ENCODE measurements at regions not wholly inside any gene's neighbourhood (a gene's known extent, or its start where the extent isn't known, plus 50 kb on each side); places are given as distances from the start of the nearest gene placed in this dataset.

- H3K9me3 Mint-ChIP-seq, result no peaks in the 10 kb centered on the region
- no peaks in the 10 kb centered on the region for H3K36me3 Mint-ChIP-seq
- no peak overlapping the region for H3K27ac Mint-ChIP-seq
- ATAC-seq (no peak), DNase-seq (ENCODE audit: low spot score in 2 of 2) (no peak)
- H3K4me1 Mint-ChIP-seq, result no peaks in the 10 kb centered on the region
- H3K4me3 Mint-ChIP-seq, result no peak overlapping the region
Measured at GRCh38 chr1:239322369-239322768, 64.0 kb upstream of the CHRM3 start.

GRCh38 chr1:239321877-239322276 is 64.5 kb upstream of the CHRM3 start:
- Mint-ChIP-seq H3K9me3 (no peaks in the 10 kb centered on the region), H3K36me3 (no peaks in the 10 kb centered on the region), H3K4me3 (no peak overlapping the region), H3K4me1 (no peaks in the 10 kb centered on the region), H3K27ac (no peak overlapping the region)
- no peak for ATAC-seq
- no peak for DNase-seq (ENCODE audit: low spot score in 2 of 2)

DNA sequence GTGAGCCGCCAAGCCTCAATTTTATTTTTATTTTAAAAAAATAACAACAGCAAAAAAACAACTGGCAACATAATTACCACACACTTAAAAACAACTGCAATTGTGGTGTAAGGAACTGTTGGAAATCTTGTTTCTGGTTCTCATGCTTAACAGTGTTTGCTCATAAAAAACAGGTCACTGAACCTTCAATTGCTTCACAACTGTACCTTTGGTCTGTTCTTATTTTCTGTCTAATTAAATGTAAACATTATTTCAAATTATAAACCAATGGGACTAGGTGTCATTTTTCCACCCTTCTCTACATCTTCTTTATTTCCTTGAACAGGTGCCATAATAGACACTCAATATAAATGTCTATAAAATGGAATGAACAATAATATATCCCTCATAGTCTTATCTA is 68.4 kb upstream of the CHRM3 start:
- H3K27ac Mint-ChIP-seq, result no peak overlapping the region
- H3K9me3 Mint-ChIP-seq, result no peaks in the 10 kb centered on the region
- H3K36me3 Mint-ChIP-seq, result no peaks in the 10 kb centered on the region
- H3K4me3 Mint-ChIP-seq, result no peak overlapping the region
- no peaks in the 10 kb centered on the region for H3K4me1 Mint-ChIP-seq
- ATAC-seq (no peak), DNase-seq (ENCODE audit: low spot score in 2 of 2) (no peak)

GRCh38 chr1:239315631-239316217 is 70.6 kb upstream of the CHRM3 start:
- no peaks in the 10 kb centered on the region for H3K36me3 Mint-ChIP-seq
- no peak overlapping the region for H3K4me3 Mint-ChIP-seq
- DNase-seq (ENCODE audit: low spot score in 2 of 2) (no peak), ATAC-seq (no peak)
- H3K9me3 Mint-ChIP-seq, result no peaks in the 10 kb centered on the region
- no peaks in the 10 kb centered on the region for H3K4me1 Mint-ChIP-seq
- no peak overlapping the region for H3K27ac Mint-ChIP-seq

- Mint-ChIP-seq H3K4me3 (no peak overlapping the region), H3K27ac (no peak overlapping the region), H3K36me3 (no peaks in the 10 kb centered on the region), H3K4me1 (no peaks in the 10 kb centered on the region), H3K9me3 (no peaks in the 10 kb centered on the region)
- ATAC-seq (no peak), DNase-seq (ENCODE audit: low spot score in 2 of 2) (no peak)
Measured at GRCh38 chr1:239311331-239311730, 75.0 kb upstream of the CHRM3 start.

GRCh38 chr1:239308701-239309333 is 77.6 kb upstream of the CHRM3 start:
- no peak for DNase-seq (ENCODE audit: low spot score in 2 of 2)
- no peaks in the 10 kb centered on the region for H3K4me1 Mint-ChIP-seq
- H3K36me3 Mint-ChIP-seq, result no peaks in the 10 kb centered on the region
- H3K4me3 Mint-ChIP-seq, result no peak overlapping the region
- H3K27ac Mint-ChIP-seq, result no peak overlapping the region
- peak; percentile 45 for ATAC-seq
- no peaks in the 10 kb centered on the region for H3K9me3 Mint-ChIP-seq

DNA sequence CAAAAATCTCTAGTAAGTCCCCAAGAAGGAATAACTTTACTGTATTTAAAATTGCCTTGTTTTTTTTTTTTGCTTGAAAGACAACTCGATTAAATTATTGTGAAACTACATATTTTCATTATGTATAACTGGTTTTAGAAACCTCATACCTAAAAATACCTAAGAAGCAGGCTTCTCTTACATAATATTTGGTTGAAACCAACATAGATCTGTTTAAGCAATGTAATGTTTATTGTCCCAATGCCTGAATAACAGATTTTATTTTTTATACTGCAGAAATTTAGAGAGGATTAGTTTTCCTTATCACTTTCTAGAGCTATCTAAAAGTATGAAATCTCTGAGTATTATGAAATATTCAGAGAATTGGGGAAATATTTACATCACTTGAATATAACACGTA is 78.5 kb upstream of the CHRM3 start:
- H3K27ac Mint-ChIP-seq, result no peak overlapping the region

GRCh38 chr1:239306426-239306825 is 79.9 kb upstream of the CHRM3 start:
- no peak for DNase-seq (ENCODE audit: low spot score in 2 of 2)
- no peak overlapping the region for H3K4me3 Mint-ChIP-seq
- H3K27ac Mint-ChIP-seq, result no peak overlapping the region
- ATAC-seq, result no peak
- no peaks in the 10 kb centered on the region for H3K36me3 Mint-ChIP-seq
- no peaks in the 10 kb centered on the region for H3K9me3 Mint-ChIP-seq
- no peaks in the 10 kb centered on the region for H3K4me1 Mint-ChIP-seq

More for the DNA sequence above, 78.5 kb upstream of the CHRM3 start:
- Mint-ChIP-seq H3K4me3 (no peak overlapping the region), H3K9me3 (no peaks in the 10 kb centered on the region), H3K4me1 (no peaks in the 10 kb centered on the region), H3K36me3 (no peaks in the 10 kb centered on the region)
- no peak for ATAC-seq
- DNase-seq (ENCODE audit: low spot score in 2 of 2), result no peak

- Mint-ChIP-seq H3K4me1 (no peaks in the 10 kb centered on the region), H3K27ac (no peak overlapping the region), H3K9me3 (peaks cover 5% of the 10 kb centered on the region), H3K36me3 (no peaks in the 10 kb centered on the region), H3K4me3 (no peak overlapping the region)
- ATAC-seq, result no peak
- DNase-seq (ENCODE audit: low spot score in 2 of 2), result no peak
Measured at GRCh38 chr1:239303289-239303688, 83.1 kb upstream of the CHRM3 start.

GRCh38 chr1:239302696-239303095 is 83.7 kb upstream of the CHRM3 start:
- Mint-ChIP-seq H3K4me1 (no peaks in the 10 kb centered on the region), H3K36me3 (no peaks in the 10 kb centered on the region), H3K27ac (no peak overlapping the region), H3K9me3 (peaks cover 5% of the 10 kb centered on the region), H3K4me3 (no peak overlapping the region)
- ATAC-seq, result no peak
- no peak for DNase-seq (ENCODE audit: low spot score in 2 of 2)

GRCh38 chr1:239301251-239301650 is 85.1 kb upstream of the CHRM3 start:
- Mint-ChIP-seq H3K4me3 (no peak overlapping the region), H3K27ac (no peak overlapping the region), H3K4me1 (no peaks in the 10 kb centered on the region), H3K9me3 (peaks cover 7% of the 10 kb centered on the region), H3K36me3 (no peaks in the 10 kb centered on the region)
- ATAC-seq (no peak), DNase-seq (ENCODE audit: low spot score in 2 of 2) (no peak)

GRCh38 chr1:239297910-239298309 is 88.5 kb upstream of the CHRM3 start:
- peaks cover 13% of the 10 kb centered on the region for H3K9me3 Mint-ChIP-seq
- no peak overlapping the region for H3K4me3 Mint-ChIP-seq
- no peaks in the 10 kb centered on the region for H3K36me3 Mint-ChIP-seq
- DNase-seq (ENCODE audit: low spot score in 2 of 2) (no peak), ATAC-seq (no peak)
- no peaks in the 10 kb centered on the region for H3K4me1 Mint-ChIP-seq
- no peak overlapping the region for H3K27ac Mint-ChIP-seq

- H3K4me1 Mint-ChIP-seq, result no peaks in the 10 kb centered on the region
- DNase-seq (ENCODE audit: low spot score in 2 of 2), result no peak
- no peak for ATAC-seq
- H3K36me3 Mint-ChIP-seq, result no peaks in the 10 kb centered on the region
- H3K9me3 Mint-ChIP-seq, result peaks cover 9% of the 10 kb centered on the region
- H3K27ac Mint-ChIP-seq, result no peak overlapping the region
- no peak overlapping the region for H3K4me3 Mint-ChIP-seq
Measured at GRCh38 chr1:239293350-239294110, 92.8 kb upstream of the CHRM3 start.

DNA sequence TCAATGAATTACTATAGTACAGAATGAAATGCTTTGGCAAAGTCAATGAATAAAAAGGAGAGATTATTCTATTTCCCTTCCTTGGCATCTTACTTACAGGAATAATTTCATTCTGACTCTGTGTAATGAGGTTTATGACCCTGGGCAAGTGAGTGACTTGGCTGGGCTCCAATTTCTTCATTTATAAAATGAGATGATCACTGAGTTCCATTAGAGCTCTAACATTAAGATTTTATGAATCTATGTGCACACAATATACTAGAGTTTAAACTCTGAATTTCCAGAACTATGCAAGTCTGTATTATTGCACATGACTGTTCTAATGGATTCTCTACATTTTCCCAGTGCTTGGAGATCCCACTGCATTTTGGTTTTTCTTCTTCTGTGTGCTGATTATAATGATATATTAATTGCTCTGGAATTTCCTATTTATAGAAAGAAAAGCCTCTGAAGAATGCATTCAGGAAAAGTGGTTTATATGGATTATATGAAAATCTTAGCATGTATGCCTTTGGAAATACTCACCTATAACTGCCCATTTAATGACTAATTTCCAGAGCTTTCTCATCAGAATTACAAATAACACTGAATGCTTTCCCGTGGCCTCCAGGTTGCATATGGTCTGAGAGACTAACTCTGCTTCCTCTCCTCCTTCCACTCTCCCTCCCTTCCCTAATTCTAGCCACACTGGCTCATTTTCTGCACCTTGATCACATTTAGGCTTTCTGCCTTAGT is 97.4 kb upstream of the CHRM3 start:
- Mint-ChIP-seq H3K36me3 (no peaks in the 10 kb centered on the region), H3K4me1 (no peaks in the 10 kb centered on the region), H3K4me3 (no peak overlapping the region), H3K9me3 (peaks cover 2% of the 10 kb centered on the region), H3K27ac (no peak overlapping the region)
- DNase-seq (ENCODE audit: low spot score in 2 of 2) (no peak), ATAC-seq (no peak)

DNA sequence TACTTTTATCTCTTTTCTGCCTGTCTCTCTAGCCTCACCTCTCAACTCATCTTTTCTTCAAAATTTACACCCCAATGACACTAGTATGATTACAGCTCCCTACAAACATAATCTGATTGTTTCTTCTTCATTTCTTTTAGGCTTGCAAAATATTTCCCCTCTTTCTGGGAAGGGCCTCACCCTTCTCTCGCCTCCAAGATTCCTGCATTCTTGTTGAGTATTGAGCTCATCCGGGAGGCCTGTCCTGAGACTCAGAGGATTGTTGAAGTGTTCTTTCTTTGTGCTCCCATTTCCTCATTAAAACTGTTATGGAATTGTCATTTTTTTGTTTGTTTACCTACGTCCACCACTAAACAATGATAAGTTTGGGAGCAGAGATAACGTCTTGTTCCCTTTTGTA is 99.1 kb upstream of the CHRM3 start:
- no peak overlapping the region for H3K27ac Mint-ChIP-seq
- no peak for ATAC-seq

More for the DNA sequence above, 99.1 kb upstream of the CHRM3 start:
- Mint-ChIP-seq H3K4me3 (no peak overlapping the region), H3K36me3 (no peaks in the 10 kb centered on the region), H3K9me3 (peaks cover 2% of the 10 kb centered on the region), H3K4me1 (no peaks in the 10 kb centered on the region)
- no peak for DNase-seq (ENCODE audit: low spot score in 2 of 2)

Data from stimulated activated effector memory CD8-positive, alpha-beta T cell treated with anti-CD3 and anti-CD28 coated beads, Interleukin-12 subunit alpha, Interleukin-12 subunit beta, amount 100 ng/mL, for 72 hours (primary cell).